Glutamatergic neuron (in vitro differentiated cells): ENCODE measurements at regions not wholly inside any gene's neighbourhood (a gene's known extent, or its start where the extent isn't known, plus 50 kb on each side); places are given as distances from the start of the nearest gene placed in this dataset.

Experiments used
- DNase-seq: peaks from one replicate; pipeline ENCODE4 v3.0.0; 2022
- H3K27ac Mint-ChIP-seq: one replicate; pipeline ENCODE4 v1.8.0; 2020; ENCODE audit warnings: mild to moderate bottlenecking, mixed read lengths, inconsistent platforms; ENCODE audit not compliant: unreplicated experiment
- H3K27me3 Mint-ChIP-seq: one replicate; pipeline ENCODE4 v1.8.0; 2020; ENCODE audit warnings: mild to moderate bottlenecking, moderate library complexity, mixed read lengths, inconsistent platforms; ENCODE audit not compliant: unreplicated experiment
- H3K36me3 Mint-ChIP-seq: one replicate; pipeline ENCODE4 v1.8.0; 2020; ENCODE audit warnings: mild to moderate bottlenecking, mixed read lengths, inconsistent platforms; ENCODE audit not compliant: unreplicated experiment
- H3K4me1 Mint-ChIP-seq: one replicate; pipeline ENCODE4 v1.8.0; 2020; ENCODE audit warnings: mild to moderate bottlenecking, low read depth, mixed read lengths, inconsistent platforms; ENCODE audit not compliant: unreplicated experiment
- H3K4me3 Mint-ChIP-seq: one replicate; pipeline ENCODE4 v1.8.0; 2020; ENCODE audit warnings: mild to moderate bottlenecking, mixed read lengths, inconsistent platforms; ENCODE audit not compliant: unreplicated experiment
- H3K9me3 Mint-ChIP-seq: one replicate; pipeline ENCODE4 v1.8.0; 2020; ENCODE audit warnings: mild to moderate bottlenecking, moderate library complexity, mixed read lengths, inconsistent platforms; ENCODE audit not compliant: unreplicated experiment
- CTCF ChIP-seq: fragments of 200-600 bp; sonication (generic); IDR thresholded peaks from one replicate; pipeline ENCODE4 v1.5.0; 2021; ENCODE audit not compliant: partially characterized antibody, unreplicated experiment

- no peaks in the 10 kb centered on the region for H3K36me3 Mint-ChIP-seq
- no peaks in the 10 kb centered on the region for H3K27me3 Mint-ChIP-seq
- H3K4me3 Mint-ChIP-seq, result no peak overlapping the region
- H3K27ac Mint-ChIP-seq, result no peak overlapping the region
- no peak for DNase-seq
- H3K9me3 Mint-ChIP-seq, result peaks cover under 1% of the 10 kb centered on the region
- H3K4me1 Mint-ChIP-seq, result no peaks in the 10 kb centered on the region
- no peak for TF ChIP-seq CTCF
Measured at GRCh38 chr4:31272331-31273061, 552.3 kb downstream of the PCDH7 start.

- Mint-ChIP-seq H3K4me1 (no peaks in the 10 kb centered on the region), H3K27ac (no peak overlapping the region)
- DNase-seq, result no peak
Measured at GRCh38 chr4:31275906-31276305, 555.7 kb downstream of the PCDH7 start.

GRCh38 chr4:31283679-31284078, 563.5 kb downstream of the PCDH7 start:
- TF ChIP-seq CTCF, result no peak
- Mint-ChIP-seq H3K4me3 (no peak overlapping the region), H3K9me3 (no peaks in the 10 kb centered on the region), H3K4me1 (no peaks in the 10 kb centered on the region), H3K27ac (no peak overlapping the region), H3K36me3 (no peaks in the 10 kb centered on the region), H3K27me3 (peaks cover 2% of the 10 kb centered on the region)
- DNase-seq, result no peak

More at GRCh38 chr4:31275906-31276305, 555.7 kb downstream of the PCDH7 start:
- H3K27me3 Mint-ChIP-seq, result no peaks in the 10 kb centered on the region
- no peak overlapping the region for H3K4me3 Mint-ChIP-seq
- no peaks in the 10 kb centered on the region for H3K36me3 Mint-ChIP-seq
- TF ChIP-seq CTCF, result no peak
- peaks cover 2% of the 10 kb centered on the region for H3K9me3 Mint-ChIP-seq

- Mint-ChIP-seq H3K4me3 (no peak overlapping the region), H3K27me3 (no peaks in the 10 kb centered on the region), H3K4me1 (peaks cover 5% of the 10 kb centered on the region), H3K36me3 (no peaks in the 10 kb centered on the region), H3K27ac (no peak overlapping the region), H3K9me3 (no peaks in the 10 kb centered on the region)
- no peak for TF ChIP-seq CTCF
- no peak for DNase-seq
Measured at GRCh38 chr4:31290836-31291235, 570.7 kb downstream of the PCDH7 start.

- Mint-ChIP-seq H3K4me3 (no peak overlapping the region), H3K27ac (no peak overlapping the region), H3K27me3 (no peaks in the 10 kb centered on the region), H3K36me3 (no peaks in the 10 kb centered on the region), H3K9me3 (no peaks in the 10 kb centered on the region), H3K4me1 (peaks cover 5% of the 10 kb centered on the region)
- DNase-seq, result no peak
- no peak for TF ChIP-seq CTCF
Measured at GRCh38 chr4:31291238-31291637, 571.1 kb downstream of the PCDH7 start.
